ENCODE measurements at regions not wholly inside any gene's neighbourhood (a gene's known extent, or its start where the extent isn't known, plus 50 kb on each side); places are given as distances from the start of the nearest gene placed in this dataset.
"Not testable (repeated sequence)": the region's sequence is repeated elsewhere in the genome, so short reads cannot be mapped to it uniquely, and the experiment has no call there.

DNA sequence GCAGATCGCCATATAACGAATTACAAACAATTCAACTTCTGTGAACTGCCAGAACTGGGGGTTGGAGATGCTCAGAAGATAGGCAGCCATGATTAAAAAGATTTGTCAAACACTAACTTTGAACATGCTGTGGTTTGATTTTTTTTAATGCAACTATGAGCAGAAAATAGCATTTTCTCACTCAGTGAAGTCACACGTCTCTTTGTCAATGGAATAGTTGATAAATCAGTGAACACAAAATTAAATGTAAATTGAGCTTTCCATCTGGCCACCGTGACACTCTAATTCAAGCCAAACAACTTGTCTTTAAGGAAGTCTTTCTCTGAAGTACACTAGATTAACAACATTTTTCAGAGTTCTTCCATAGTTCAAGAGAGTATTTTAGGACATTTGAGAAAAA lies 228.6 kb upstream of the LINC00305 start:
- no peak overlapping the region for H3K27ac ChIP-seq (ENCODE audit: low read depth, low read length)
- ChIA-PET CTCF (ENCODE audit: partially characterized antibody) (no interaction called here), POLR2A (ENCODE audit: partially characterized antibody) (no interaction called here)
- peaks cover 0 to 16% (median 5%) of the 10 kb centered on the region in 8 donors for H3K9me3 Mint-ChIP-seq
- no peaks in the 10 kb centered on the region for H3K9me3 ChIP-seq (ENCODE audit: control insufficient read depth in 1 of 2, low read length in 2 of 2)
- H3K4me3 Mint-ChIP-seq: no peak overlapping the region
- H3K4me1 ChIP-seq (ENCODE audit: insufficient read depth, low read length): no peaks in the 10 kb centered on the region
- no peak for DNase-seq
- no peak overlapping the region for H3K4me3 ChIP-seq (ENCODE audit: low read length in 2 of 2)
- no peak overlapping the region for H3K27ac Mint-ChIP-seq
- H3K36me3 Mint-ChIP-seq: no peaks in the 10 kb centered on the region
- intact Hi-C loops (cut with micrococcal nuclease): no loop called here
- no peaks in the 10 kb centered on the region for H3K36me3 ChIP-seq (ENCODE audit: insufficient read depth, low read length)
- H3K27me3 ChIP-seq (ENCODE audit: insufficient read depth, low read length): no peaks in the 10 kb centered on the region
- no peaks in the 10 kb centered on the region for H3K4me1 Mint-ChIP-seq
- H3K27me3 Mint-ChIP-seq: no peaks in the 10 kb centered on the region

DNA sequence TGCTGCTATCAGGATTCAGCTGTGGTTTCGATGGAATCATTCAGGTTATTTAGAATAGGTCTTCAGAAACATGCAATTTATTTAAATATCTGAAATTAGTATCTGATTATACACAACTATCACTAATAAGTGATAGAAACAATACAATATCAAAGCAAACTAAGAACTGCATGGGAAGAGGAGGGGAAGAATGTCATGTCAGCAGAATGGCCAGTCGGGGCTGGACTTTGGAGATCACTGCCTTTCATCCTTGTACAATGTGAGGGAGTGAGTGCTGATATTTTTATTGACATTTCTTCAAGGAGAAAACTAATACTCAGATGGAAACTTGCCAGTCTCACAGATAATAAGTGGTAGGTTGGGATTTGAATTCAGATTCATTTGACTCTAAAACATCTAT lies 224.0 kb upstream of the LINC00305 start:
- no peak for DNase-seq
- intact Hi-C loops (cut with micrococcal nuclease): no loop called here
- H3K9me3 Mint-ChIP-seq: peaks cover 0 to 23% (median 8%) of the 10 kb centered on the region in 8 donors
- Histone ChIP-seq H3K27me3 (ENCODE audit: insufficient read depth, low read length) (no peaks in the 10 kb centered on the region), H3K27ac (ENCODE audit: low read depth, low read length) (no peak overlapping the region), H3K36me3 (ENCODE audit: insufficient read depth, low read length) (no peaks in the 10 kb centered on the region), H3K9me3 (ENCODE audit: control insufficient read depth in 1 of 2, low read length in 2 of 2) (no peaks in the 10 kb centered on the region), H3K4me3 (ENCODE audit: low read length in 2 of 2) (no peak overlapping the region), H3K4me1 (ENCODE audit: insufficient read depth, low read length) (no peaks in the 10 kb centered on the region)
- H3K36me3 Mint-ChIP-seq: no peaks in the 10 kb centered on the region
- POLR2A ChIA-PET (ENCODE audit: partially characterized antibody): no interaction called here
- H3K4me1 Mint-ChIP-seq: no peaks in the 10 kb centered on the region
- CTCF ChIA-PET (ENCODE audit: partially characterized antibody): no interaction called here
- H3K4me3 Mint-ChIP-seq: no peak overlapping the region
- H3K27me3 Mint-ChIP-seq: no peaks in the 10 kb centered on the region
- no peak overlapping the region for H3K27ac Mint-ChIP-seq

DNA sequence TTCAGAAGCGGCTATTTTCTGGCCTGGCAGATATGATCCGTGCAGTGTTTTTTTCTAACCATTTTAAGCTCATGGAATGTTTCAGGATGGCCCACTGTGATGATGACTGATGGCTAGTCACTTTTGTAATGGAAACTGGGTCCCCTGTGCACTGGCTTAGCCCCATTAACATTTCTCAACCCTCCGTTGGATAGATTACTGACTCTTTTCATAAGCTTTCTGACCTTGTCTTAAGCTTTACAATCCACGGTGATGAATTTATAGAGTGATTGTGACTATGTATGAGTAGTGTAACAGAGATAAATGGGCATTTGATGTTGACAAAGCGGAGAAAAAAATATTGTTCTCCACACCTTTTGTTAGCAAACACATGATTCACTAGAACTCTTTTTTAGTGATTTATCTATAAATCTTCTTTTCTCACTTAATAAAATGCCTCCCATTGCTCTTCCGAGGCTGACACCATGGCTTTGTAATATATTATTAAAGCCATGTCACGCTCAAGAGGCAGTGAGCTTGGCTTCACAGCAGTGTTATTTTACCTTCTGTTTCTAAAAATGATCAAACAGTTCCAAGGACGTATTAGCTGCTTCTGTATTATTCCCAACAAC lies 221.0 kb upstream of the LINC00305 start:
- intact Hi-C loops (cut with micrococcal nuclease); H3K4me1 Mint-ChIP-seq; H3K9me3 ChIP-seq (ENCODE audit: control insufficient read depth in 1 of 2, low read length in 2 of 2); H3K27me3 Mint-ChIP-seq; H3K36me3 Mint-ChIP-seq; H3K36me3 ChIP-seq (ENCODE audit: insufficient read depth, low read length); H3K27ac Mint-ChIP-seq; H3K27ac ChIP-seq (ENCODE audit: low read depth, low read length); DNase-seq; H3K4me1 ChIP-seq (ENCODE audit: insufficient read depth, low read length); H3K9me3 Mint-ChIP-seq; CTCF ChIA-PET (ENCODE audit: partially characterized antibody); H3K27me3 ChIP-seq (ENCODE audit: insufficient read depth, low read length); POLR2A ChIA-PET (ENCODE audit: partially characterized antibody); H3K4me3 Mint-ChIP-seq; H3K4me3 ChIP-seq (ENCODE audit: low read length in 2 of 2): not testable (repeated sequence)

DNA sequence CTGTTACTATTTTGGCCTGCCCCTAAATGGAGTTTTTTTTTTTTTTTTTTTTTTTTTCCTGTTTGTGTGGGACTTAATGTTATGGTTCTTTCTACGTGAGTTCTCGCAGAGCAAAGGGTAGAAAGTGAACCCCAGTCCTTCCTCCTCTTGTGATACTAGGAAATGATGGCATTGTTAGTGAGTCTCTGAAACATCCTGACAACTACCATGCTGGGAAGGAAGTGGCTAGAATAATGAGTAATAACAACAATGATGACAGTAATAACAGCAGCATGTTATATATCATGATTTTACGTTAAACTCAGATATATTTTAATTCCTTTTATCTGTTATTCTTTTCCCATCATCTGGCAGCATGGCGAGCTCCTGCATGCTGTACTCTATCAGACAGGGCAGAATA lies 216.2 kb upstream of the LINC00305 start:
- H3K9me3 Mint-ChIP-seq: peaks cover 2 to 11% (median 6%) of the 10 kb centered on the region in 8 donors
- no peaks in the 10 kb centered on the region for H3K4me1 Mint-ChIP-seq

DNA sequence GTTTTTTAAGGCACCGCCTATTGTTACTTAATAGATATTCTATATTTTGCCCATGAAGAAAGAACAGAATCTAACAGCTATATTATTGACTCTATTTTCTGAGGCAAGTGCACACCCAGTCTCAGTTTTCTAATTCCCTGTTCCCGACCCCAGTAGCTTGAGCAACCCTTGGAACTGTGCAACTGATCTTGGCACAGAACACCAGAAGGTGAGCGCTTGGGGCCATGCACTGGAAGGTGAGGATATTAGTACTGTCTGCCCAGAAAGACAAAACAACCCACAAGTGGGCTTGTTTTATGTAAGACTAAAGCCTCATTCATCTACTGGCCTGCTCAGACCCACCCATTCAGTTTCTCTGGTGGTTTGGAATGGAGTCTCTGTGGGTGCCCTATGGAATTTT lies 188.8 kb upstream of the LINC00305 start:
- ChIA-PET CTCF (ENCODE audit: partially characterized antibody) (no interaction called here), POLR2A (ENCODE audit: partially characterized antibody) (no interaction called here)
- Histone ChIP-seq H3K4me3 (ENCODE audit: low read length in 2 of 2) (no peak overlapping the region), H3K9me3 (ENCODE audit: control insufficient read depth in 1 of 2, low read length in 2 of 2) (no peaks in the 10 kb centered on the region), H3K27ac (ENCODE audit: low read depth, low read length) (no peak overlapping the region), H3K4me1 (ENCODE audit: insufficient read depth, low read length) (no peaks in the 10 kb centered on the region), H3K27me3 (ENCODE audit: insufficient read depth, low read length) (no peaks in the 10 kb centered on the region), H3K36me3 (ENCODE audit: insufficient read depth, low read length) (no peaks in the 10 kb centered on the region)
- intact Hi-C loops (cut with micrococcal nuclease): no loop called here
- H3K27ac Mint-ChIP-seq: no peak overlapping the region
- no peaks in the 10 kb centered on the region for H3K27me3 Mint-ChIP-seq
- no peak for DNase-seq
- H3K36me3 Mint-ChIP-seq: no peaks in the 10 kb centered on the region
- peaks cover 0 to 7% (median 2%) of the 10 kb centered on the region in 8 donors for H3K9me3 Mint-ChIP-seq
- H3K4me3 Mint-ChIP-seq: no peak overlapping the region
- H3K4me1 Mint-ChIP-seq: no peaks in the 10 kb centered on the region

More for the DNA sequence above, 216.2 kb upstream of the LINC00305 start:
- H3K27ac Mint-ChIP-seq: no peak overlapping the region
- Histone ChIP-seq H3K4me1 (ENCODE audit: insufficient read depth, low read length) (no peaks in the 10 kb centered on the region), H3K36me3 (ENCODE audit: insufficient read depth, low read length) (no peaks in the 10 kb centered on the region), H3K9me3 (ENCODE audit: control insufficient read depth in 1 of 2, low read length in 2 of 2) (no peaks in the 10 kb centered on the region), H3K27ac (ENCODE audit: low read depth, low read length) (no peak overlapping the region), H3K27me3 (ENCODE audit: insufficient read depth, low read length) (no peaks in the 10 kb centered on the region), H3K4me3 (ENCODE audit: low read length in 2 of 2) (no peak overlapping the region)
- CTCF ChIA-PET (ENCODE audit: partially characterized antibody): interaction anchor here (0.7 kb wide), 1 partner anchor 13 kb away, joined by 3 read pairs; no protein-coding TSS in a partner anchor
- POLR2A ChIA-PET (ENCODE audit: partially characterized antibody): no interaction called here
- intact Hi-C loops (cut with micrococcal nuclease): no loop called here
- no peaks in the 10 kb centered on the region for H3K36me3 Mint-ChIP-seq
- DNase-seq: no peak
- no peak overlapping the region for H3K4me3 Mint-ChIP-seq
- H3K27me3 Mint-ChIP-seq: no peaks in the 10 kb centered on the region

DNA sequence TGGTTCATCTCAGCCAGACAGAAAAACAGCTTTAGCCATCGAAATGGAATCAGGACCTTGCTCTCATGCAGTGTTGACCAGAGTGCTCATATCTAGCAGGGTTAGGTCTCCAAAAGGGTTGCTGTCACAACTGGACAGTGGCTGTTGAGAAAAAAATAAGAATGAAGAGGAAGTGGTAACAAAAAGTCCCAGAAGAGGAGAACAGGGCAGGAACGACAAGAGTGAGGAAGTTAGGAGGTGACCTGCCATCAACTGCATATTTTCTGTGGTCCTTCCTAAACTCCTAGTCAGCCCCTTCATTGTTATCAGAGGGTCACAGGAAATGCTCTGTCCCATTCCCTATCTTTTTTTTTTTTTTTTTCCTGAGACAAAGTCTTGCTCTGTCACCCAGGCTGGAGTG lies 188.1 kb upstream of the LINC00305 start:
- Mint-ChIP-seq H3K36me3 (no peaks in the 10 kb centered on the region), H3K9me3 (peaks cover 0 to 7% (median 2%) of the 10 kb centered on the region in 8 donors), H3K4me3 (no peak overlapping the region), H3K27ac (no peak overlapping the region), H3K4me1 (no peaks in the 10 kb centered on the region), H3K27me3 (no peaks in the 10 kb centered on the region)
- H3K4me3 ChIP-seq (ENCODE audit: low read length in 2 of 2): no peak overlapping the region
- DNase-seq: no peak
- POLR2A ChIA-PET (ENCODE audit: partially characterized antibody): no interaction called here
- H3K4me1 ChIP-seq (ENCODE audit: insufficient read depth, low read length): no peaks in the 10 kb centered on the region
- no peaks in the 10 kb centered on the region for H3K9me3 ChIP-seq (ENCODE audit: control insufficient read depth in 1 of 2, low read length in 2 of 2)
- intact Hi-C loops (cut with micrococcal nuclease): no loop called here
- no peak overlapping the region for H3K27ac ChIP-seq (ENCODE audit: low read depth, low read length)
- CTCF ChIA-PET (ENCODE audit: partially characterized antibody): no interaction called here
- H3K36me3 ChIP-seq (ENCODE audit: insufficient read depth, low read length): no peaks in the 10 kb centered on the region
- no peaks in the 10 kb centered on the region for H3K27me3 ChIP-seq (ENCODE audit: insufficient read depth, low read length)

DNA sequence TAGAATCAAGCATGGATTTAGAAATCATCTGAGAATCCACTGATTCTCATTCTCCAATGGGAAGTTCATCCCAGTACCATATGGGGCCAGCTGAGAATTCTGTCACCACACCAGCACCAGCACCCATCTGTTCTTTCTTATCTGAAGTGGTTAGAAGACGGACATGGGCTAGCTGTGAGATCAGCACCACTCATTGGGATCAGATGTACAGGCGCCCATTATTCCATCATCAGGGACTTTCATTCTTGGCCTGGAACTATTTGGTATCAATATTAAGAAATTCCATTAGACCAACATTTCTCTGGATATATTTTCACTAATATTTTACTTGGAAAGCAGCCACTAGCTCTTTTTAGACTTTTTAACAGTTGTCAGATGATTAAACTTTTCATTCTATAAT lies 185.9 kb upstream of the LINC00305 start:
- Histone ChIP-seq H3K4me1 (ENCODE audit: insufficient read depth, low read length) (no peaks in the 10 kb centered on the region), H3K9me3 (ENCODE audit: control insufficient read depth in 1 of 2, low read length in 2 of 2) (peaks cover 0 to 4% of the 10 kb centered on the region in 2 donors), H3K4me3 (ENCODE audit: low read length in 2 of 2) (no peak overlapping the region), H3K27ac (ENCODE audit: low read depth, low read length) (no peak overlapping the region), H3K36me3 (ENCODE audit: insufficient read depth, low read length) (no peaks in the 10 kb centered on the region), H3K27me3 (ENCODE audit: insufficient read depth, low read length) (no peaks in the 10 kb centered on the region)
- ChIA-PET POLR2A (ENCODE audit: partially characterized antibody) (no interaction called here), CTCF (ENCODE audit: partially characterized antibody) (no interaction called here)
- no peak for DNase-seq
- no peaks in the 10 kb centered on the region for H3K4me1 Mint-ChIP-seq
- no peaks in the 10 kb centered on the region for H3K36me3 Mint-ChIP-seq
- H3K9me3 Mint-ChIP-seq: peaks cover 0 to 7% (median 2%) of the 10 kb centered on the region in 8 donors
- no peak overlapping the region for H3K4me3 Mint-ChIP-seq
- H3K27ac Mint-ChIP-seq: no peak overlapping the region
- no peaks in the 10 kb centered on the region for H3K27me3 Mint-ChIP-seq
- intact Hi-C loops (cut with micrococcal nuclease): no loop called here

DNA sequence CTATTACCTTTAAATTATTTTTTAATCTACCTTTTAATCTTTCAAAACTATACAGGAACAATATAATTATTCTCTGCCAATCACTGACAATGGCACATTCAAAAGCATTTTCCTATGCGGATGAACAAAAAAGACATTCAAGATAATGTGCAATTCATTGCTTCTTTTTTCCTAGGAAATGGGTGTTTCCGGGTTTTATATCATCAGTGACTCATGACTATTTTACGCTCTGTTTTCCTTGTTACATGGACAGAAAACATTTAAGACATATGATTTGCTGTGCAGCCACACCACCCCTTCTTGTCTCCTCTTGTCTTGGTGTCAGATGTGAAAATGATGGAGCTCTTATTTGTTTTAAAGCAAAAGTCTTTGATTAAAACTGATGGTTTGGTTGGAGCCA lies 184.7 kb upstream of the LINC00305 start:
- intact Hi-C loops (cut with micrococcal nuclease): no loop called here
- ChIA-PET POLR2A (ENCODE audit: partially characterized antibody) (no interaction called here), CTCF (ENCODE audit: partially characterized antibody) (no interaction called here)
- Histone ChIP-seq H3K27ac (ENCODE audit: low read depth, low read length) (no peak overlapping the region), H3K4me1 (ENCODE audit: insufficient read depth, low read length) (no peaks in the 10 kb centered on the region), H3K4me3 (ENCODE audit: low read length in 2 of 2) (no peak overlapping the region), H3K9me3 (ENCODE audit: control insufficient read depth in 1 of 2, low read length in 2 of 2) (peaks cover 0 to 4% of the 10 kb centered on the region in 2 donors), H3K36me3 (ENCODE audit: insufficient read depth, low read length) (no peaks in the 10 kb centered on the region), H3K27me3 (ENCODE audit: insufficient read depth, low read length) (no peaks in the 10 kb centered on the region)
- Mint-ChIP-seq H3K9me3 (peaks cover 0 to 7% (median 2%) of the 10 kb centered on the region in 8 donors), H3K27ac (no peak overlapping the region), H3K4me3 (no peak overlapping the region), H3K4me1 (no peaks in the 10 kb centered on the region), H3K27me3 (no peaks in the 10 kb centered on the region), H3K36me3 (no peaks in the 10 kb centered on the region)
- DNase-seq: no peak
